Stomach (tissue), 8 donors: ENCODE measurements at regions not wholly inside any gene's neighbourhood (a gene's known extent, or its start where the extent isn't known, plus 50 kb on each side); places are given as distances from the start of the nearest gene placed in this dataset.

Experiments
- DNase-seq, 2 donors: peaks; one replicate each; pipeline versions ENCODE4 v3.0.0 to v3.0.0-alpha.2; 2013 to 2019
- H3K27ac ChIP-seq, 5 donors: fragments of 200-600 bp in 4 of 5; sonication (generic) in 4 of 5; one replicate each; pipeline ENCODE4 v1.5.1; 2013 to 2019; ENCODE audit warnings: mild to moderate bottlenecking in 1 of 5, moderate library complexity in 1 of 5
- H3K27me3 ChIP-seq, 3 donors: fragments of 200-600 bp; sonication (generic); one replicate each; pipeline ENCODE4 v1.5.1; 2017 to 2019; ENCODE audit warnings: mixed run types in 1 of 3
- H3K36me3 ChIP-seq, 4 donors: fragments of 200-600 bp; sonication (generic); 1 replicate in 3 of 4; 2 replicates in 1 of 4; pipeline ENCODE4 v1.5.1; 2016 to 2019
- H3K4me1 ChIP-seq, 4 donors: fragments of 200-600 bp; sonication (generic); one replicate each; pipeline ENCODE4 v1.5.1; 2016 to 2019
- H3K4me3 ChIP-seq, 4 donors: fragments of 200-600 bp; sonication (generic) in 3 of 4; one replicate each; pipeline ENCODE4 v1.5.1; 2016 to 2019; ENCODE audit warnings: mild to moderate bottlenecking in 1 of 4
- H3K9me3 ChIP-seq, 4 donors: fragments of 200-600 bp; sonication (generic); one replicate each; pipeline ENCODE4 v1.5.1; 2016 to 2019
- EP300 ChIP-seq: sonication (generic); formaldehyde crosslinking; IDR thresholded peaks from one replicate; pipeline ENCODE4 v1.6.1; 2017; ENCODE audit warnings: antibody characterized with exemption
- POLR2A ChIP-seq, 4 donors: fragments of 450-650 bp; IDR thresholded peaks; one replicate each; pipeline ENCODE4 v1.6.1; 2016; ENCODE audit warnings: antibody characterized with exemption in 4 of 4, control low read depth in 2 of 4, mild to moderate bottlenecking in 1 of 4, moderate library complexity in 1 of 4
- POLR2AphosphoS5 ChIP-seq, 3 donors: sonication (generic); formaldehyde crosslinking; IDR thresholded peaks; one replicate each; pipeline ENCODE4 v1.6.1; 2016; ENCODE audit warnings: antibody characterized with exemption in 3 of 3
- WGBS, 5 donors: extraction: QIAGEN DNeasy Blood & Tissue Kit in 3 of 5; methylation state at CpG; one replicate each; pipeline versions ENCODE4 v1.1.5 to v1.1.7; 2013 to 2018; 5-methylcytosine and 5-hydroxymethylcytosine counted together
- intact Hi-C: fragments of 100-400 bp; cut with DNase I; formaldehyde crosslinking; loops from one replicate; pipeline ENCODE4 v1.15.1; 2023; ENCODE audit warnings: low total_unique reads
- TF ChIP-seq, protein P1 (sequence below), 7 experiments: fragments of 450-650 bp in 4 of 7; fragments of 200-600 bp in 3 of 7; sonication (generic) in 3 of 7; IDR thresholded peaks; one replicate each; pipeline ENCODE4 v1.5.1; 2016 to 2019; ENCODE audit warnings: antibody characterized with exemption in 7 of 7, control low read depth in 2 of 7, mild to moderate bottlenecking in 1 of 7
- donor health status: healthy with polysubstance abuse.
- donor health status: Bipolar disorder and iron deficiency.
- donor health status: healthy.

DNA sequence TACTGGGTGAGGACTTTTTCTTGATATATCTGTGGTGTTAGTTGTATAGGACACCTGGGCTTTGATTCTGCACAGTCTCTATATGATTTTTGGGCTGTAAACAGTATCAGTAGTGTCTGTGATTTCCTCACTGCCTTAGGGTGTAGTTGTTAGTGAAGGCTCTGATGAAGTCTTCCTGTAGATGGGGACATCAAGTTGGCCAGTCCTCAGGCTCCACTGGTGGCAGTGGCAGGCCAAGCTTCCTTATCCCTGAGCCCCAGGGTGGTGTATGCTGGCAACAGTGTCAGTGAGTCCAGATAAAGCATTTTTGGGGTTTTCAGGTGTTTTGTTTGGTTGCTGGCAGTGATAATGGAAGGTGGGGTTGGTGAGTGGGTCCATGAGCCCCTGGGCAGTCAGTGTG is 961.4 kb downstream of the DSC3 start:
- Histone ChIP-seq H3K9me3 (peaks cover 0 to 19% (median 15%) of the 10 kb centered on the region in 4 donors), H3K27me3 (no peaks in the 10 kb centered on the region), H3K36me3 (no peaks in the 10 kb centered on the region), H3K4me1 (no peaks in the 10 kb centered on the region), H3K27ac (no peak overlapping the region), H3K4me3 (no peak overlapping the region)
- no peak for DNase-seq
- intact Hi-C loops, result no loop called here
- TF ChIP-seq POLR2AphosphoS5 (IDR thresholded peaks at IDR 0.05) (no peak), EP300 (no peak), POLR2A (IDR thresholded peaks at IDR 0.05) (no peak)
- TF ChIP-seq, protein P1, sequence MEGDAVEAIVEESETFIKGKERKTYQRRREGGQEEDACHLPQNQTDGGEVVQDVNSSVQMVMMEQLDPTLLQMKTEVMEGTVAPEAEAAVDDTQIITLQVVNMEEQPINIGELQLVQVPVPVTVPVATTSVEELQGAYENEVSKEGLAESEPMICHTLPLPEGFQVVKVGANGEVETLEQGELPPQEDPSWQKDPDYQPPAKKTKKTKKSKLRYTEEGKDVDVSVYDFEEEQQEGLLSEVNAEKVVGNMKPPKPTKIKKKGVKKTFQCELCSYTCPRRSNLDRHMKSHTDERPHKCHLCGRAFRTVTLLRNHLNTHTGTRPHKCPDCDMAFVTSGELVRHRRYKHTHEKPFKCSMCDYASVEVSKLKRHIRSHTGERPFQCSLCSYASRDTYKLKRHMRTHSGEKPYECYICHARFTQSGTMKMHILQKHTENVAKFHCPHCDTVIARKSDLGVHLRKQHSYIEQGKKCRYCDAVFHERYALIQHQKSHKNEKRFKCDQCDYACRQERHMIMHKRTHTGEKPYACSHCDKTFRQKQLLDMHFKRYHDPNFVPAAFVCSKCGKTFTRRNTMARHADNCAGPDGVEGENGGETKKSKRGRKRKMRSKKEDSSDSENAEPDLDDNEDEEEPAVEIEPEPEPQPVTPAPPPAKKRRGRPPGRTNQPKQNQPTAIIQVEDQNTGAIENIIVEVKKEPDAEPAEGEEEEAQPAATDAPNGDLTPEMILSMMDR (IDR thresholded peaks at IDR 0.05), result no peak

- WGBS, 5 donors, result 45 to 62% (median 58%) methylated on average over 5 of the region's 5 CpGs
- intact Hi-C loops, result no loop called here
- TF ChIP-seq POLR2AphosphoS5 (IDR thresholded peaks at IDR 0.05) (no peak), EP300 (no peak), POLR2A (IDR thresholded peaks at IDR 0.05) (no peak)
- TF ChIP-seq, protein P1 (IDR thresholded peaks at IDR 0.05), result no peak
- no peak overlapping the region for H3K4me3 ChIP-seq
- peaks cover 0 to 35% (median 24%) of the 10 kb centered on the region in 4 donors for H3K9me3 ChIP-seq
- DNase-seq, result no peak
- no peaks in the 10 kb centered on the region for H3K27me3 ChIP-seq
- H3K36me3 ChIP-seq, result no peaks in the 10 kb centered on the region
- no peaks in the 10 kb centered on the region for H3K4me1 ChIP-seq
- no peak overlapping the region for H3K27ac ChIP-seq
Observed at GRCh38 chr18:30072609-30073385, 969.7 kb downstream of the DSC3 start.

GRCh38 chr18:30066288-30066687 is 976.3 kb downstream of the DSC3 start:
- TF ChIP-seq EP300, result no peak
- TF ChIP-seq, protein P1 (IDR thresholded peaks at IDR 0.05), result no peak
- no peak for TF ChIP-seq POLR2A (IDR thresholded peaks at IDR 0.05)
- TF ChIP-seq POLR2AphosphoS5 (IDR thresholded peaks at IDR 0.05), result no peak
- H3K4me3 ChIP-seq, result no peak overlapping the region
- no peaks in the 10 kb centered on the region for H3K36me3 ChIP-seq
- peaks cover 0 to 20% (median 6%) of the 10 kb centered on the region in 4 donors for H3K9me3 ChIP-seq
- WGBS, 5 donors, result 41 to 55% (median 45%) methylated on average over 3 of the region's 3 CpGs
- no peaks in the 10 kb centered on the region for H3K27me3 ChIP-seq
- intact Hi-C loops, result no loop called here
- H3K27ac ChIP-seq, result no peak overlapping the region
- no peak for DNase-seq
- no peaks in the 10 kb centered on the region for H3K4me1 ChIP-seq

DNA sequence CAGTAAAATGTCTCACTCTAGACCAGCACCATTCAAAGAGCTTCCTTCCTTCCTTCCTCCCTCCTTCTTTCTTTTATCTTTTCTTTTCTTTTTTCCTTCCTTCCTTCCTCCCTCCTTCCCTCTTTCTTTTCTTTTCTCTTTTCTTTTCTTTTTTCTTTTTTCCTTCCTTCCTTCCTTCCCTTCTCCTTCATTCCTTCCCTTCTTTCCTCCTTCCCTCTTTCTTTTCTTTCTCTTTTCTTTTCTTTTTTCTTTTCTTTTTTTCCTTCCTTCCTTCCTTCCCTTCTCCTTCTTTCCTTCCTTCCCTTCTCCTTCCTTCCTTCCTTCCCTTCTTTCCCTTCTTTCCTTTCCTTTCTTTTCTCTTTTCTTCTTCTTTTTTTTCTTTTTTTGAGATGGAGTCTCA is 985.1 kb downstream of the DSC3 start:
- Histone ChIP-seq H3K9me3 (peaks cover 0 to 7% (median 0%) of the 10 kb centered on the region in 4 donors), H3K36me3 (no peaks in the 10 kb centered on the region), H3K4me1 (no peaks in the 10 kb centered on the region), H3K4me3 (no peak overlapping the region), H3K27me3 (no peaks in the 10 kb centered on the region), H3K27ac (no peak overlapping the region)
- TF ChIP-seq, protein P1 (IDR thresholded peaks at IDR 0.05), result no peak
- TF ChIP-seq EP300 (no peak), POLR2AphosphoS5 (IDR thresholded peaks at IDR 0.05) (no peak)
- no peak for DNase-seq
- intact Hi-C loops, result no loop called here
